Psoas muscle (tissue), 7 donors: ENCODE measurements at regions not wholly inside any gene's neighbourhood (a gene's known extent, or its start where the extent isn't known, plus 50 kb on each side); places are given as distances from the start of the nearest gene placed in this dataset.

Experiments
- ATAC-seq, 4 donors: fragments of 200-7000 bp; cut with Tn5 transposase; one replicate each; pipeline ENCODE4 v1.9.1; 2020; ENCODE audit warnings: moderate library complexity in 3 of 4, mild to moderate bottlenecking in 2 of 4
- DNase-seq, 2 donors: peaks; one replicate each; pipeline ENCODE4 v3.0.0-alpha.2; 2020
- H3K27ac ChIP-seq: fragments of 200-600 bp; one replicate; pipeline ENCODE4 v1.8.0; 2022
- H3K27me3 ChIP-seq, 3 donors: fragments of 200-600 bp in 1 of 3; one replicate each; pipeline versions ENCODE4 v1.6.1 to v1.8.0; 2013 to 2022; ENCODE audit warnings: low read length in 2 of 3, mild to moderate bottlenecking in 2 of 3, moderate library complexity in 1 of 3; ENCODE audit not compliant: insufficient read depth in 3 of 3
- H3K36me3 ChIP-seq, 2 donors: fragments of 200-600 bp in 1 of 2; one replicate each; pipeline versions ENCODE4 v1.6.1 to v1.8.0; 2013 to 2022; ENCODE audit warnings: low read depth in 1 of 2, mild to moderate bottlenecking in 1 of 2, moderate library complexity in 1 of 2; ENCODE audit not compliant: insufficient read depth in 1 of 2
- H3K4me1 ChIP-seq: fragments of 200-600 bp; one replicate; pipeline ENCODE4 v1.8.0; 2022
- H3K4me3 ChIP-seq: fragments of 200-600 bp; one replicate; pipeline ENCODE4 v1.8.0; 2022; ENCODE audit warnings: mild to moderate bottlenecking
- H3K9me3 ChIP-seq: fragments of 200-600 bp; one replicate; pipeline ENCODE4 v1.8.0; 2022
- WGBS, 3 donors: extraction: QIAGEN DNeasy Blood & Tissue Kit; methylation state at CpG; one replicate each; pipeline versions ENCODE4 v1.1.6 to v1.1.7; 2013; 5-methylcytosine and 5-hydroxymethylcytosine counted together
- intact Hi-C, 2 donors: fragments of 100-400 bp; cut with DNase I; formaldehyde crosslinking; loops; one replicate each; pipeline versions ENCODE4 v1.11.0 to v1.14.2; 2022
- TF ChIP-seq, protein P1 (sequence below): fragments of 200-600 bp; IDR thresholded peaks from one replicate; pipeline ENCODE4 v1.8.0; 2022; ENCODE audit warnings: antibody characterized with exemption
- donor health status: healthy with polysubstance abuse.
- donor health status: DM: no; HTN: no; CAD: no; lungs with moderate emphysema.
- donor health status: Bipolar disorder and iron deficiency.
- donor health status: healthy.
- donor health status: DM: yes; HTN: yes; CAD: no.
- donor health status: DM: no; HTN: no; CAD: no.
- donor health status: DM: yes; HTN: yes; CAD: no.

DNA sequence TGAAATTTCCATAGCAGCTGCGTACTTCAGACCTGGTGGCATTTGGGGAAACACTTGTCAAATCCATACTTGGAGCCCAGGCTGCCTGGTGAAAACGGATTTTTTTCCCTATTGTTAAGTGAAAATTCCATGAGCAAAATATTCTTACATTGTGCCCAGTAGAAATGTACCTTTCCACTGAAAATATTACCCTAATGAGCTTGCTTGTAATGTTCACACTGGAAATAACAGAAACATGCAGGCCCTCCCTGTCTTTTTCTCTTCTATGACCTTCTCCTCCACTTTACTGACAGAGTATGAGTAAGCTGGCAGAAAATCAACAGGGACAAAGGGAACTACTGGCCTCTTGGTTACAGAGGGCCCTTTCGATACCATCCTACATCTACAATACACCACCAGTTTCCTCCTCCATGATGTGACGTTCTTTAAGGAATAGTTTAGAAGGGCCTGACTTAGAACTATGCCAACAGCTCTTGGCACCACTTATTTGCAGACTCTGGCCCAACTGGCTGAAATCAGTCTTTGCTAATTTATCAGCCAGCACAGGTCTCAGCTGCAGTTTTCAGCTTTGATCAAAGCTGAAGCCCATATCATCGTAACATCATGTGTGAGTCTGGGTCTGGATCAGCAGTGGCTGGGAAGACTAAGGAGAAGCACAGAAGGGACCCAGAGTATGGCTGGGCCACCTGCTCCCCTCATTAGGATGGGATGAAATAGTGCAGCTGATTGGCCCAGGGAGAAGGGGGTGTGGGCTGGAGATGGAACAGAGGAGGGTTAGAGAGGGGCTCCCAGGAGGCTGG is 272.2 kb upstream of the ID2 start:
- Histone ChIP-seq H3K27me3 (no peaks in the 10 kb centered on the region), H3K9me3 (no peaks in the 10 kb centered on the region), H3K36me3 (no peaks in the 10 kb centered on the region), H3K4me3 (no peak overlapping the region), H3K4me1 (no peaks in the 10 kb centered on the region), H3K27ac (no peak overlapping the region)
- 83 to 93% (median 91%) methylated on average over 5 of the region's 5 CpGs for WGBS, 3 donors
- DNase-seq (no peak), ATAC-seq (peak in 1 of 4 donors; percentile 65)
- intact Hi-C loops: loop anchor here in 1 of 2 donors (10.0 kb wide), 1 partner anchor 275 kb away; the partner anchor contains the start of gene ID2
- TF ChIP-seq, protein P1, sequence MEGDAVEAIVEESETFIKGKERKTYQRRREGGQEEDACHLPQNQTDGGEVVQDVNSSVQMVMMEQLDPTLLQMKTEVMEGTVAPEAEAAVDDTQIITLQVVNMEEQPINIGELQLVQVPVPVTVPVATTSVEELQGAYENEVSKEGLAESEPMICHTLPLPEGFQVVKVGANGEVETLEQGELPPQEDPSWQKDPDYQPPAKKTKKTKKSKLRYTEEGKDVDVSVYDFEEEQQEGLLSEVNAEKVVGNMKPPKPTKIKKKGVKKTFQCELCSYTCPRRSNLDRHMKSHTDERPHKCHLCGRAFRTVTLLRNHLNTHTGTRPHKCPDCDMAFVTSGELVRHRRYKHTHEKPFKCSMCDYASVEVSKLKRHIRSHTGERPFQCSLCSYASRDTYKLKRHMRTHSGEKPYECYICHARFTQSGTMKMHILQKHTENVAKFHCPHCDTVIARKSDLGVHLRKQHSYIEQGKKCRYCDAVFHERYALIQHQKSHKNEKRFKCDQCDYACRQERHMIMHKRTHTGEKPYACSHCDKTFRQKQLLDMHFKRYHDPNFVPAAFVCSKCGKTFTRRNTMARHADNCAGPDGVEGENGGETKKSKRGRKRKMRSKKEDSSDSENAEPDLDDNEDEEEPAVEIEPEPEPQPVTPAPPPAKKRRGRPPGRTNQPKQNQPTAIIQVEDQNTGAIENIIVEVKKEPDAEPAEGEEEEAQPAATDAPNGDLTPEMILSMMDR: no peak

DNA sequence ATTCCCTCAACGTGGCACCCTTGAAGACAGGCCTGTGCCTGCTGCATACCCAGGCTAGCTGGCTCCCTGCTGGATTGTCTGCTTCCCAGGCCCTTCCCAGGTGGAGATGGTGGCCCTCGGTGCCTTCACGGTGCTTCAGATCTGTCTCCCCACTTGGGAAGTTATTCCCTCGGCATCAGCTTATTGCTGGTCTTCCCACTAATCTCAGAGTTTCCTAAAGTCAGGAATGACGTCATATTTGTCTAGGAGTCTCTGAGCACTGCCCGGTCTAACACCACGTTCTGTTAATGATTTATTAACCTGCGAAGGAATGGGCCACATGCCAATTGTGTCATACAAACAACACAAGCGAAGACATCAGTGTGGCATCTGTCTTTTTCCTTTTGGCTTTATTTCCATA is 269.8 kb upstream of the ID2 start:
- no peaks in the 10 kb centered on the region for H3K9me3 ChIP-seq
- TF ChIP-seq, protein P1: no peak
- H3K4me3 ChIP-seq: no peak overlapping the region
- 58 to 67% (median 60%) methylated on average over 9 of the region's 9 CpGs for WGBS, 3 donors
- ATAC-seq (peak in 1 of 4 donors; percentile 43), DNase-seq (no peak)
- intact Hi-C loops: loop anchor here in 1 of 2 donors (10.0 kb wide), 1 partner anchor 273 kb away; the partner anchor contains the start of gene ID2
- H3K27me3 ChIP-seq: no peaks in the 10 kb centered on the region
- no peaks in the 10 kb centered on the region for H3K36me3 ChIP-seq
- no peak overlapping the region for H3K27ac ChIP-seq
- H3K4me1 ChIP-seq: peaks cover 5% of the 10 kb centered on the region

DNA sequence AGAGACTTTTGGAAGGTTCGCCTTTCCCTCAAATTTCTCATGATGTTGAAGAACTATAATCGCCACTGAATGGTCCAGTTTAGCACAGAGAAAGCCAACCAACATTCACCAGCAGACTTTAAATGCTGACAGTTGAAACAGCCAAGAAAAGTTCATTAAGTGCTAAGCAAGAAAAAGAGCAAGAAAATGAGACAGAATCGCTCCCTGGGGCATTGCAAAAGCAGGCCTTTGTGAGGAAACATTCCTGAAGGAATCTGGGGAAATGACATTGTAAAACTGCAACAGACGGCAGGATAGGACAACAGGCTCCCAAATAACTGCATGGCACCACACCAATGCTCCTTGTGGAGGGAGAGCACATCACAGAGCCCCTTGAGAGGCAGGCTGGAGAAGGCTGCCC is 269.3 kb upstream of the ID2 start:
- peak; percentile 70 to 77 for DNase-seq
- WGBS, 3 donors: 61 to 72% (median 67%) methylated on average over 4 of the region's 4 CpGs

DNA sequence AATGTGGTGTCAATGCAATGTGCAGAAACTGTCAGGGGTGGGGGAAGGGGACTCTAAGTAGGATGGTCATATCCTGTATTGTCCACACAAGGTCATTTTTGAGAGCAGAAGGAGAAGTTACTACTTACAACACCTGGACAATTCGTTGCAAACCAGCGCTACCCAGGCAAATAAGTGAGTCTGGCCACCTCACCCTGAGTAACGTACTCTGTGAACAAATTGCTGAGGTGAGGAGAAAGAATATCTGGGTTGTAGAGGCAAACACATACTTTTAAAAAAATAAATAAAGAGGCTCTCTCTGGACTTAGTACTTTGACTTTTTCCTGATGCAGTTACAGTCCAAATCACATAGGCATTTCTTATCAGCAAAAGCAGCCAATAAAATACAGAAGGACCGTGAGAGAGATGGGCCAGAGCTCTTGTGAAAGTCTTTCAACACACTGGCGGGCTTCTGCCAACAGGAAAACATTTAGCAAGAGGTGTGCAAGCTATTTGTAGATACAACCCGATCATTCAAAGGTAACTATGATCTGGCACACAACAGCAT is 268.2 kb upstream of the ID2 start:
- ATAC-seq (peak in 3 of 4 donors; percentile 57 to 62 (median 59)), DNase-seq (no peak)
- Histone ChIP-seq H3K27me3 (no peaks in the 10 kb centered on the region), H3K36me3 (no peaks in the 10 kb centered on the region), H3K27ac (no peak overlapping the region), H3K9me3 (no peaks in the 10 kb centered on the region), H3K4me3 (no peak overlapping the region), H3K4me1 (peaks cover 5% of the 10 kb centered on the region)
- TF ChIP-seq, protein P1: no peak
- intact Hi-C loops: loop anchor here in 1 of 2 donors (10.0 kb wide), 1 partner anchor 271 kb away; the partner anchor contains the start of gene ID2
- WGBS, 3 donors: 58 to 59% (median 58%) methylated on average over 6 of the region's 6 CpGs

More for the DNA sequence above, 269.3 kb upstream of the ID2 start:
- H3K27ac ChIP-seq: no peak overlapping the region
- no peaks in the 10 kb centered on the region for H3K9me3 ChIP-seq
- H3K27me3 ChIP-seq: no peaks in the 10 kb centered on the region
- peaks cover 5% of the 10 kb centered on the region for H3K4me1 ChIP-seq
- intact Hi-C loops: loop anchor here in 1 of 2 donors (10.0 kb wide), 1 partner anchor 272 kb away; the partner anchor contains the start of gene ID2
- H3K4me3 ChIP-seq: no peak overlapping the region
- TF ChIP-seq, protein P1: no peak
- peak in 1 of 4 donors; percentile 72 for ATAC-seq
- H3K36me3 ChIP-seq: no peaks in the 10 kb centered on the region
